SU-DHL-6 (cell line): ENCODE measurements at regions not wholly inside any gene's neighbourhood (a gene's known extent, or its start where the extent isn't known, plus 50 kb on each side); places are given as distances from the start of the nearest gene placed in this dataset.

ENCODE experiments used
- EZH2phosphoT487 ChIP-seq: fragments of 200-600 bp; sonication (generic), shearing (Covaris generic); conservative IDR thresholded peaks from 2 replicates; pipeline ENCODE4 v1.6.1; 2018; ENCODE audit warnings: mild to moderate bottlenecking, antibody characterized with exemption, low read length, moderate library complexity, mixed read lengths
- TF ChIP-seq, protein P1 (sequence below): fragments of 200-600 bp; sonication (generic); IDR thresholded peaks from one replicate; pipeline ENCODE4 v1.5.1; 2017; ENCODE audit warnings: antibody characterized with exemption, mild to moderate bottlenecking, low read length, moderate library complexity; ENCODE audit not compliant: insufficient read depth, poor library complexity, severe bottlenecking

DNA sequence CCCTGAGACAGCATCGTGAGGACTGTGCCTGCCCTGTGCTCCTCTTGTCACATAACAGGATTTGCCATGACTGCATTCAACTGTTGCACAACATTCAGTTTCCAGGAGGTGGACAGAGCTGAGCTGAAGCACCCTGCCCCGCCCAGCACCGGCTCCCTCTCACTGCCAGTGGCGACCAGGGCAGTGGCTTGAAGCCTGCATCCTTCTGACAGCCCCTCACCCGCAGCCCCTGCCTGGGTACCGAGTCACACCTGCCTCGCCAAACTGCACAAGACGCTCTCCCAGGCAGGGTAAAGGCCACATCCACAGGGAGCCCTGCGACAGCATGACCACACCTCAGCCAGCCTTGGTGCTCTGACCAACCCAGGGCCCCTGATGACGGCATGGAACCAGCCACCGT is 59.9 kb upstream of the ZNF354A start:
- no peak for TF ChIP-seq EZH2phosphoT487
- TF ChIP-seq, protein P1, sequence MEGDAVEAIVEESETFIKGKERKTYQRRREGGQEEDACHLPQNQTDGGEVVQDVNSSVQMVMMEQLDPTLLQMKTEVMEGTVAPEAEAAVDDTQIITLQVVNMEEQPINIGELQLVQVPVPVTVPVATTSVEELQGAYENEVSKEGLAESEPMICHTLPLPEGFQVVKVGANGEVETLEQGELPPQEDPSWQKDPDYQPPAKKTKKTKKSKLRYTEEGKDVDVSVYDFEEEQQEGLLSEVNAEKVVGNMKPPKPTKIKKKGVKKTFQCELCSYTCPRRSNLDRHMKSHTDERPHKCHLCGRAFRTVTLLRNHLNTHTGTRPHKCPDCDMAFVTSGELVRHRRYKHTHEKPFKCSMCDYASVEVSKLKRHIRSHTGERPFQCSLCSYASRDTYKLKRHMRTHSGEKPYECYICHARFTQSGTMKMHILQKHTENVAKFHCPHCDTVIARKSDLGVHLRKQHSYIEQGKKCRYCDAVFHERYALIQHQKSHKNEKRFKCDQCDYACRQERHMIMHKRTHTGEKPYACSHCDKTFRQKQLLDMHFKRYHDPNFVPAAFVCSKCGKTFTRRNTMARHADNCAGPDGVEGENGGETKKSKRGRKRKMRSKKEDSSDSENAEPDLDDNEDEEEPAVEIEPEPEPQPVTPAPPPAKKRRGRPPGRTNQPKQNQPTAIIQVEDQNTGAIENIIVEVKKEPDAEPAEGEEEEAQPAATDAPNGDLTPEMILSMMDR: no peak
